LNCAP (cell line): ENCODE measurements at regions not wholly inside any gene's neighbourhood (a gene's known extent, or its start where the extent isn't known, plus 50 kb on each side); places are given as distances from the start of the nearest gene placed in this dataset.

Experiments
- TF ChIP-seq, protein P1 (sequence below): fragments of 450-650 bp; IDR thresholded peaks from 2 replicates; pipeline ENCODE4 v1.5.1; 2017; ENCODE audit warnings: mild to moderate bottlenecking

GRCh38 chr1:38512024-38512767, 347.4 kb downstream of the RRAGC start:
- TF ChIP-seq, protein P1, sequence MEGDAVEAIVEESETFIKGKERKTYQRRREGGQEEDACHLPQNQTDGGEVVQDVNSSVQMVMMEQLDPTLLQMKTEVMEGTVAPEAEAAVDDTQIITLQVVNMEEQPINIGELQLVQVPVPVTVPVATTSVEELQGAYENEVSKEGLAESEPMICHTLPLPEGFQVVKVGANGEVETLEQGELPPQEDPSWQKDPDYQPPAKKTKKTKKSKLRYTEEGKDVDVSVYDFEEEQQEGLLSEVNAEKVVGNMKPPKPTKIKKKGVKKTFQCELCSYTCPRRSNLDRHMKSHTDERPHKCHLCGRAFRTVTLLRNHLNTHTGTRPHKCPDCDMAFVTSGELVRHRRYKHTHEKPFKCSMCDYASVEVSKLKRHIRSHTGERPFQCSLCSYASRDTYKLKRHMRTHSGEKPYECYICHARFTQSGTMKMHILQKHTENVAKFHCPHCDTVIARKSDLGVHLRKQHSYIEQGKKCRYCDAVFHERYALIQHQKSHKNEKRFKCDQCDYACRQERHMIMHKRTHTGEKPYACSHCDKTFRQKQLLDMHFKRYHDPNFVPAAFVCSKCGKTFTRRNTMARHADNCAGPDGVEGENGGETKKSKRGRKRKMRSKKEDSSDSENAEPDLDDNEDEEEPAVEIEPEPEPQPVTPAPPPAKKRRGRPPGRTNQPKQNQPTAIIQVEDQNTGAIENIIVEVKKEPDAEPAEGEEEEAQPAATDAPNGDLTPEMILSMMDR = no peak

DNA sequence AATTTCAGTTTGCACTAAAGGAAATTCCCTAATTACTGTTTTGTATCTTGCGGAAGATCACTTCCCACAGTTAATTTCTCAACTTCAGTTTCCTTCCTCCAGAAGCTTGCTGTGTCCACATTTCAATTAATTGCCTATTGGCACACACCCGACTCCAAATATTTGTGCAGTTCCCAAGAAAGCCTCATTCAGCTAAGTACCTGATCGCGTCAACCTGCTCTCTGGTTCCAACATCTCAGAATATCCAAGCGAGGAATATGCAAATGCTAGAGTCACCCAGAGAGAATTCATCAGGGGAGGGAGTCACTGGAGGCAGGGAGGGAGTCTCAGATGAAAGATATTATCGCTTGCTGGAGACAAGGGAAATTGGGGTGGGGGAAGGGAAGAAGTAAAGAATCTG, 351.3 kb downstream of the RRAGC start:
- TF ChIP-seq, protein P1 = no peak

DNA sequence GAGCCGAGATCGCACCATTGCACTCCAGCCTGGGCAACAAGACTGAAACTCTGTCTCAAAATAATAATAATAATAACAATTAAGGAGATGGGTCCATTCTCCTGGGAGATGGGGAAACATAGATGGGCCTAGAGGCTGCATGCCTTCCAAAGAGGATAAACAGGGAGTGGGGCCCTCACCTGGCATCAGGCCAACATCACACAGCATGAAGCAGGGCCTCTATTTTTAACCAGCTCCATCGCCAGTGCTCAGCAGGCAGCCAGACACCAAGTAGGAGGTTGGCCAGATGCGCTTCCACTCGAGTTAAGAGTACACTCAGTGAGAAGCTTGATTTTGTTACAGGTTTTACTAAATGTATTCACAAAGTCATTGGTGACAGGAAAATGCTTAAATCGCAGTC, 352.0 kb downstream of the RRAGC start:
- TF ChIP-seq, protein P1 = no peak

GRCh38 chr1:38505944-38506343, 353.6 kb downstream of the RRAGC start:
- TF ChIP-seq, protein P1 = no peak

DNA sequence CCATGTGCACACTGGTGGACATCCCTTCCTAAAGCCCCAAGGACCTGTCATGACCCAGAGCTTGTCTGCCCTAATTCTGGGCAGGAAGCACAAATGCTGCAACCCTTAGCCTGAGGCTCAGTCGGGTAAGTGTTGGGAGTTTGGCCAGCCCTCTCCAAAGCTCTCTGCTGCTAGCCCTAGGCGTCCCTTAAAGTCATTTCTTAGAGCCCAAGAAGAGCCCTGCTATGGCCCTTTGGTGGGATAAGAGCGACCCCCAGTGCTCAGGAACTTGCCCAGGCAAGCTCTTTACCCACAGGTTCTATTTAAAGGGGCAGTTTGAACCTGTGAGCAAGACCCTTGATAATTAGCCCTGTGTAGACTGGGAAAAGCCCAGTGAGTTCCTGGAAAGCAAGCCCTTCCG, 356.8 kb downstream of the RRAGC start:
- TF ChIP-seq, protein P1 = no peak

DNA sequence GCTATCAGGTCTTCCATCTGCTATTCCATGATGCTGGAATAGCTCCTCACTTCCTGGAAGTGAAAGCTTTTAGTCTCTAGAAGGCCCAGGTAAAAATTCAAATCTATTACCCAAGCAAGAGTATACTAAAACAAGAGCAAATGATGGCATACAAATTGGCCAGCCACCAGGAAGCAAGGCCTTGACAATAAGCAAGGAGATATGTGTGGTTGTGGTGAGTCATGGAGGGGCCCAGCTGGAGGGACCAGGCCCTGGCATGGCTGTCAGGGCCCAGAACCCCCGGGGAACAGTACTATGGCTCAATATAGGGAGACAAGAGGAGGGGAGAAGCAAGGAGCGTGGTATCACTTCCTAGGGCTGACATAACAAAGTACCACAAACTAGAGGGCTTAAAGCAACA, 358.7 kb downstream of the RRAGC start:
- TF ChIP-seq, protein P1 = no peak

- TF ChIP-seq, protein P1 = peak; percentile 38; the same call in 1 of the 2 replicates
Observed at GRCh38 chr1:38500352-38500751, 359.2 kb downstream of the RRAGC start.

DNA sequence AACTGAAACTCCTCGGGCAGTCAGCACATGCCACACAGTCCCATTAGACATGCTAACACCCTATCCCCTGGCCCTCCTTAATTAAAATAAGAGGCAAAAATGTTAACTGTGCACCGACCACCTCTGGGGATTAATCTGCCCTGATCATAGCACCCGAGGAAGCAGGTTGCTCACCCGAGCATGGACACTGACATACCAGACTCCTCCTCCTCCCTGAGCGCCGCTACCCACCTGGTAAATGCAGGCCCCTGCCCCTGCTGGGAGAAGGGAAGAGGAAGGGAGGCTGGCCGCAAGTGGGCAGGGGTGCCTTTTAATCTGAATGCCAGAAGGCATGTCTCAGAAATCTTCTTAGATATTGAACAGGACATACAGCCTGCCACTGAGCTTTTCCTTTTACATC, 360.9 kb downstream of the RRAGC start:
- TF ChIP-seq, protein P1 = no peak
